HL-60/S4 treated with retinoic acid at 250 ng/mL for 4 days and 3 days (cell line): ENCODE measurements at regions not wholly inside any gene's neighbourhood (a gene's known extent, or its start where the extent isn't known, plus 50 kb on each side); places are given as distances from the start of the nearest gene placed in this dataset.
"Not testable (repeated sequence)": the region's sequence is repeated elsewhere in the genome, so short reads cannot be mapped to it uniquely, and the experiment has no call there.

Experiments used
- in situ Hi-C: fragments of 300-500 bp; cut with MboI; formaldehyde crosslinking; loops from 2 replicates; pipeline ENCODE4 v1.7.0; 2022; ENCODE audit warnings: low sequenced_read_pairs

- in situ Hi-C loops: loop anchor here (10.0 kb wide), 1 partner anchor 636 kb away; no protein-coding TSS in a partner anchor
Observed at GRCh38 chr18:21928925-21929324, 188.3 kb downstream of the MIB1 start.

GRCh38 chr18:21930177-21930576 lies 189.6 kb downstream of the MIB1 start:
- in situ Hi-C loops: no loop called here

GRCh38 chr18:21933931-21934765 lies 193.6 kb downstream of the MIB1 start:
- in situ Hi-C loops: no loop called here

- in situ Hi-C loops: no loop called here
Observed at GRCh38 chr18:21934766-21935015, 194.1 kb downstream of the MIB1 start.

- in situ Hi-C loops: no loop called here
Observed at GRCh38 chr18:21943456-21943855, 202.9 kb downstream of the MIB1 start.

- in situ Hi-C loops: no loop called here
Observed at GRCh38 chr18:21949326-21950015, 208.9 kb downstream of the MIB1 start.

GRCh38 chr18:21955757-21956652 lies 213.4 kb upstream of the GATA6 start:
- in situ Hi-C loops: no loop called here

GRCh38 chr18:21958263-21958662 lies 211.1 kb upstream of the GATA6 start:
- in situ Hi-C loops: no loop called here

GRCh38 chr18:21958707-21959450 lies 210.5 kb upstream of the GATA6 start:
- in situ Hi-C loops: no loop called here

- in situ Hi-C loops: no loop called here
Observed at GRCh38 chr18:21960189-21960588, 209.2 kb upstream of the GATA6 start.

- in situ Hi-C loops: no loop called here
Observed at GRCh38 chr18:21963336-21963735, 206.1 kb upstream of the GATA6 start.

- in situ Hi-C loops: no loop called here
Observed at GRCh38 chr18:21968338-21968737, 201.1 kb upstream of the GATA6 start.

GRCh38 chr18:21972281-21972680 lies 197.1 kb upstream of the GATA6 start:
- in situ Hi-C loops: no loop called here

GRCh38 chr18:21975954-21976353 lies 193.4 kb upstream of the GATA6 start:
- in situ Hi-C loops: not testable (repeated sequence)

GRCh38 chr18:21978546-21979170 lies 190.7 kb upstream of the GATA6 start:
- in situ Hi-C loops: no loop called here

GRCh38 chr18:21979171-21979560 lies 190.2 kb upstream of the GATA6 start:
- in situ Hi-C loops: no loop called here

- in situ Hi-C loops: no loop called here
Observed at GRCh38 chr18:21979759-21980158, 189.6 kb upstream of the GATA6 start.

GRCh38 chr18:21980744-21981143 lies 188.6 kb upstream of the GATA6 start:
- in situ Hi-C loops: no loop called here

- in situ Hi-C loops: not testable (repeated sequence)
Observed at GRCh38 chr18:21981489-21981888, 187.9 kb upstream of the GATA6 start.

GRCh38 chr18:21991081-21991534 lies 178.3 kb upstream of the GATA6 start:
- in situ Hi-C loops: no loop called here
